Left kidney (tissue), 1 donor: ENCODE measurements at regions not wholly inside any gene's neighbourhood (a gene's known extent, or its start where the extent isn't known, plus 50 kb on each side); places are given as distances from the start of the nearest gene placed in this dataset.
A peak's percentile ranks its signal among the peaks of the same experiment; 100 is the strongest.

Experiments
- DNase-seq: peaks from one replicate; pipeline ENCODE4 v3.0.0-alpha.2; 2013

DNA sequence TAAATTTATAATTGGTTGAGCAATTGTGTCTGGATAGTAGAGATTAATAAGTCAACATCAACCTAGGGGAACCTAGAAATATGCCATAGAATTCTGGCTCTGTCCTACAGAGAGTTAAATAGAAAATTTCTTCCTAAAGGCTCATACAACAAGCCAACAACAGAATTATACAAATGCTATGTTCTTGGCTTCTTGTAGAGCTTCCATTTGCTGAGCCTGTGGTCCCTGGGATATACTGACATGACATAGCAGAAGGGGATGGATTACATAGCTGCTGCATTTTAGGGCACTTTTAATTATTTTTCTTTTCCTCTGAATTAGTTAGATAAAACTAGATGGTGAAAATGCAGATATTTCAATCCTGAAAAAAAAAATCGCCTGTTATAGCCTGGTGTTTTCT is 95.5 kb upstream of the ST6GAL2 start:
- DNase-seq, result no peak

DNA sequence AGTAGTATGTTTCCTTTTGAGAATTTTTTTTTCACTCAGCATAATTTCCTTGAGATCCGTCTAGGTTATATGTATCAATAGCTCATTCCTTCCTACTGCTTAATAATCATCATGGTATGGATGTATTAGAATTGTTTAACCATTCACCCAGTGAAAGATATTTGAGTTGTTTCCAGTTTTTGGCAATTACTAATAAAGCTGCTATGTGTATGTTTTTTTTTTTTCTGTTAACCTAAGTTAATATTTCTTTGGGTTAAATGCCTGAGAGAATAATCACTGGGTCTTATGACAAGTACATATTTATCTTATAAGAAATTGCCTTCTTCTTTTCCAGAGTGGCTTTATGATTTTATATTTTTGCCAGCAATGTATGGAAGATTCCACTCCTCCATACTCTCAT is 96.4 kb upstream of the ST6GAL2 start:
- no peak for DNase-seq

DNA sequence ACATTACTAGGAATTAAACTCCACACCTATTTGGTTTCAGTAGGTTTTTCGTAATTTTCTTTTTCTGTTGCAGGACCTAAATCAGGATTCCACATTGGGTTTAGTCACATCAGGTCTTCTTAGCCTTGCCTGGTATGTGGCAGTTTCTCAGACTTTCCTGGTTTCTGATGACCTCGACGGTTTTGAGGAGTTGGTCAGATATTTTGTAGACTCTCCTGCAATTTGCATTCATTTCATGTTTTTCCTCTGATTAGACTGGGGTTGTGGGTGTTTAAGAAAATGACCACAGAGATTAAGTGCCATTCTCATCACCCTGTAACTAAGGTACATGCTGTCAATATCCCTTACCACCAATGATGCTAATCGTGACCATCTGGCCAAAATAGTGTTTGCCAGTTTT is 97.3 kb upstream of the ST6GAL2 start:
- no peak for DNase-seq

DNA sequence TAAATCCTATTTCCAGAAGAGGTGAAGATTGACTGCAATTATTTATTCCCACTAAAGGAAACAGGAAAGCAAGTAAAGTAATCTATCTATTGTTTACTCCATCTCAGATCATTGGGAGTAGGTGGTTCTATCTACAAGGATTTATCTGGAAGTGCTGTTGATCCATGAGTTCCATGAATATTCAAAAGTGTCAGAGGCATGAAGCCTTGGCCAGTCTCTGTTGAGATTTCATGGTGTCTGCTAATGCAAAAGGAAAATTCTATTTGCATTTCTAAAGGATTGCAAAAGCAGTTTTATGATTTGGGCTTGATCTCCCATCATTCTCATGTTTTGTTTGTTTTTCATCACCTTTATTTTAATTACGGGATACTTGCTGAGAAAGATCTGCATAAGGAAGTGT is 102.4 kb upstream of the ST6GAL2 start:
- DNase-seq, result no peak

DNA sequence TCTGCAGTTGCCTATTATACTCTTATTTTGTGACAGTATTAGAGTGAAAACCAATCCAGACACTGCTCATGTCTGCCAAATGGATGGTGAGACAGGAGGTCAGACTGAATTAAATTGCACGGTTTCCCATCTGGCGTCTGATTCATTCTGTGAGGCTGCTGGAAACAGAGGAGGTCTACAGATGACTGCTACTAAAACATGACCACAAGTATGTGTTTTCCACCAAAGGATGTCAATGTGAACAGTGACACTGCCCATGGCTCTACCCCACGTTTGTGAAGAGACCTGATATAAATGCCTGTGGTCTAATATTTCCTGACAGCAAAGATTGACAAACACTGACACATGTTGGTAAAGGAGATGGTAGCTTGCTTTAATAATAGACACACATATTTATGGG is 104.3 kb upstream of the ST6GAL2 start:
- DNase-seq, result no peak

DNA sequence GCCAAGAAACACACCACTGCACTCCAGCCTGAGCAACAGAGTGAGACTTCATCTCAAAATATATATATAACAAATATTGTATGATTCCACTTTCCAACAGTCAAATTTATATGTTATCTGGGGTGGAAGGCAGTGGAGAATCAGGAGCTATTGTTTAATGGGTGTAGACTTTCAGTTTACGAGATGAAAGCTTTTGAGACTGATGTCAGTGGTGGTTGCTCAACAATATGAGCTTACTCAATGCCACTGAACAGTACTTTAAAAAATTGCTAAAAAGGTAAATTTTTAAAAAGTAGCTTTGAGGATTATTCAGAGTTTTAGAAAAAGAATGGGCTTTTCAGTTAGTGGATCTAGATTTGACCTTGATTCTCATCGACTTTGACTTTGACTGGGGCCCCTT is 105.9 kb upstream of the ST6GAL2 start:
- DNase-seq, result no peak

DNA sequence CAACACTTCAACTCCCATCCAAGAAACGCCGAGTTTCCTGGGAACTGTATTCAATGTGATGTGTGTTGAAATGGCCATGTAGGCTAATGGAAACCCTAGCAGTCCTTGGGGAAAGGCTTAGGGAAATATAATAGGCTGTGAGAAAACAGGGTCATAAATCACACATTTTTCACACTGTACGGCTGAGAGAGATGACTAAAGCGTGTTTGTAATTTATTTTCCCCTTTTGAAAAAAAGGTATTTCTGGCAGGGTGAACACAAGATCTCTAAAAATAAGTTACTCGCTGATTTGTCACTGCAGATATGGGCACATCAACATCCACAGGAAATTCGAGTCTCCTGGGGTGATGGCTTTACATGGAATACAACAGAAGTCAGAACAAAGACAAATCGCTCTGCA is 109.6 kb upstream of the ST6GAL2 start:
- peak; percentile 28 for DNase-seq

DNA sequence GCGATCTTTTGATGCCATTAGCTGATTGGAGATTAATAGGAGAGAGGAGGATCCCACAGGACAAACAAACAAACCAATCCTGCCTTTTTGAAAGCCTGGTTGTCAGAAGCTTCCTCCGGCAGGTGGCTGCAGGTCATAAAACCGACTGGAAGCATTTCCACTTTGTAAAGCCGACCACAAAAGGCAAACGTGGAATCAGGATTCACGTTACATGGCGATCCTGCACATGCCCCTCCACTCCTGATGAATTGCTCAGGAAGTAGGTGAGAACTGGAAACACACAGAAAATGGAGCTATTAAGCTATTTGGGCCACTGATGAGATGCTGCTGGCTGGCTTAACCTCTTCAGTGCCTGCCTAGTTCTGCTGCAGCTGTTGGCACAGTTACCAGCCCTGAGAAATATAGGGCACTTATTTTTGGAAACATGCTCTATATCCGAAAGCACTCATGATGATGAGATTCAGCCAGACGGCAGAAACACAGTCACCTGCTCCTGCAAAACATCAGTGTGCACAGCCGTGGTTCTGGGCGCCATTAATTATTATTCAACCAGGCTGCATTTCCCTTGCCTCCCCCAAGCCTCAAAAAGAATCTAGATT is 110.3 kb upstream of the ST6GAL2 start:
- peak; percentile 35 for DNase-seq

DNA sequence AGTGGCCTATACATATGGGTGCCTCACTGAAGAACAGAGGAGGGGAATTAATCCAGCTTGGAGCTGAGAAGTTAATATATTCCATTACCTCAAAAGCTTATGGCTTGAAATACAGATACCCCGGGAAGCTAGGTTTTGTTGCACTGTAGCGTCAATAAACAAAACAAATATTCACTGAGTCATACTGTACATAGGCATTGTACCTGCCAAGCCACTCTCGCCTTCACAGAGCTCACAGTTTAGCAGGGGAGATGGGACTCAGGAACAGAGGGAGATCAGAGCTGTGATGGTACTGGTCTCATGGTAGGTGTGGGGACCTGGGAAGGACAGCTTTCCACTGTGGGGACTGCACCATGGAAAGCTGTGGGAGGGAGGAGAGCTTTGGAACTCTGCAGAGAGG is 111.2 kb upstream of the ST6GAL2 start:
- no peak for DNase-seq

DNA sequence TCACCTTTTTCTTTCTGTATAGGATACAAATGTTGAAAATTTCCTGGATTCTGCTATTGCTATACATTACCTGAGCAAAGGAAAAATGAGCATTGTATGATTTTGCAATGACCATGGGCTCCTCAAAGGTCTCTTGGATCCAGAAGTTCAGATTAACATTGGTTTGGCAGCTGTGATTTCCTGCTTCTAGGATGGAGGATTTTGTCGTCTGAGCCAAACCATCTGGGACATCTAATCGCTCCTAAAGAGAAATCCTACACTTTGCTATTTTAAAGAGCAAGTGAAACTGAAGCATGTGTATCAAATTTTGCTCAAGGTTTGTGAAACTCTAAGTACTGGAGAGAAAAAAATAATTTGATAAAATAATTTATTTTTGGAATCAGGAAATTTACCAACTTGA is 115.1 kb upstream of the ST6GAL2 start:
- peak; percentile 41 for DNase-seq

DNA sequence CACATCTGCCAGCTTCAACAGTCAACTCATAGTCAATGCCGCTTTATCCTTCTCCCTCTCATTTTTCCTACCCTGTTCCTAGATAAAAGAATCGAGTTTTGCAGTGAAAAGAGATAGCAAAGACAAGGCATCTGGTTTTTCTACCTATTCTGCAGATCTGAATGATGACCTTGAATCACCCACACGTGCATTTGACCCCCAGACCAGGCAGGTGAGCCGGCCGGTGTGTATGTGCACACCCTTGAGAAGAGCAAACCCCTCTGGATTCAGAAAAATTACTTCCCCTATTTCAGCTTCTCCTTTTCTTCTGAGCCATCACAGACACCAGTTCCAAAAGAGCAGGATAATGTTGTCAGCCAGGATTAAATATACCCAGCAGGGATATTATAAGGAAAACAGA is 115.6 kb upstream of the ST6GAL2 start:
- no peak for DNase-seq

DNA sequence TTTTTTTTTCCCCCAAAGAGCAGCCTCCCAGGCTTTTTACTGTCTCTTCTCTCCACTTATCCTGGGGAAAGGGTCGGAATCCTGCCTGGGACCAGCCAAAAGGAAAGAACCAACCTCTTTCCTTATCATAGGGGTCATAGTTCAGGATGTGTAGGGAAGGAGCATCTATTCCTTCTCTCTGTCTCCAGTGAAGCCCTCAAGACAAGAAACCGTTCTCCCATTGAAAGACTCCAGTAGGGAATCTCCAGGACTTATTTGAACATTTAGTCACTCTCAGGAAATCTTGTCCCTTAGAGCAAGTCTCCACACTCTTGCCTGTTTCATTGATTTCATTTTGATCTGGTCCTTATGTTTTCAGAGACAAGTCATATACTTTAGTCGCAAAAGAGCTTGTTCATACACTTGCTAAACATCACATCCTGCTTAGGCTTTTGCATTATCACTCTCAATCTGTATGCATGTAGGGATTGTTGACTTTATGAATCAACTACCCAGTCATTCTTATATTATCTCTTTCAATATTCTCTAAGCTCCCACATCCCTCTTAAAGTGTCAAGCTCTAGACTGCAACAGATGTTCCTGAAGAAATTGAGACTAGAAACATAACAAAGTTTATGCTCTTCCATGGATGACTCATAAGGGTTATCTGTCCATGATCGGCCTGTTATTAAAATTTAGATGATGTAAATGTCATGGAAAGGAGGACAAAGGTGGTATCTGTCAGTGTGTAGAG is 116.2 kb upstream of the ST6GAL2 start:
- no peak for DNase-seq

DNA sequence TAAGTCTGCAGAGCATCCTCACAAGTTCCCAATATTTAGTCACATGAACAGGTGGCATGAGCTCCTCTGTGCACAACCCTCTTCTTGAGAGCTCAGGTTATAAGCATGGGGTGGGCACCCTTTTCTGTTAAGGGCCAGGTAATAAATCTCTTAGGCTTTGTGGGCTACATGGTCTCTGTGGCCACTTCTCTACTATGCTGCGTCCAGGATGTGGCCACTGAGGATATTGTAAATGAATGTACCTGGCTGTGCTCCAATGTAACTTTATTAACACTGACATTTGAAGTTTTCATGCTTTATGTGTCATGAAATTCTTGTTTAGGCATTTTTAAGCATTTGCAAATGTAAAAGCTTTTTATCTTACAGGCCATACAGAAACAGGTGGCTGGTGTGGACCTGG is 116.8 kb upstream of the ST6GAL2 start:
- no peak for DNase-seq

DNA sequence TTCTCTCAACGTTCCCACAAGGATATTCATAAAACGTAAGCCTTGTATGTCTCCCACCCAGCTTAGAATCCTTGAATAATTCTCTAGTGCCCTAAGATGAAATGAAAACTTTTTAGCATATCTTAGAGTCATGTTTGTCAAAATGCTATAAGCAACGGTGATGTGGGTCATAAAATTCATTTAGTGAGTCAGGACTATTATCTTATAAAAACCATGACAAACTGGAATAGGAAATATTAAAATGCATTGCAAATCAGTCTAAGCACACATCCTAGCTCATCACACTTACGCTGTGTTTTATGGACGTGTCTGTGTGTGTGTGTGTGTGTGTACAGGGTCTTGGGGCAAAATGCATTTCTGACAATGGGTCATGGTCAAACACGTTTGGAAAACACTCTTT is 119.9 kb upstream of the ST6GAL2 start:
- no peak for DNase-seq

DNA sequence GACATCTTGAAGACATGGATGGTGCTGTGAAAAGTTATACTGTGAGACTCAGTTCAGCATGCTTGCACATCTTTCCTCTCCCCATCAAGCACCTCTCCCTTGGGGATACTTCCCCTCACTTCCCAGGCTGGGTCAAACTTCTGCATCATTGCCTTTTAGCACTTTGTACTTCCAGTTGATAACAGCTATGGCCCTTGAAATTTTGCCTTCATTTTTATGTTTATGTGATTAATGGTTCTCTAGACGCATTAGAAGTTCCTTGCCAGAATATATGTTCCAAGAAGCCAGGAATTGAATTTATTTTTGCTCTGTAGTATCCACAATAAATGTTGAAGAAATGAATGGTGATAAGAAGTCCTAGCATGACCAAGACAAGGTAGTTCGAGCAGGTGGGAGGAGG is 120.9 kb upstream of the ST6GAL2 start:
- no peak for DNase-seq

DNA sequence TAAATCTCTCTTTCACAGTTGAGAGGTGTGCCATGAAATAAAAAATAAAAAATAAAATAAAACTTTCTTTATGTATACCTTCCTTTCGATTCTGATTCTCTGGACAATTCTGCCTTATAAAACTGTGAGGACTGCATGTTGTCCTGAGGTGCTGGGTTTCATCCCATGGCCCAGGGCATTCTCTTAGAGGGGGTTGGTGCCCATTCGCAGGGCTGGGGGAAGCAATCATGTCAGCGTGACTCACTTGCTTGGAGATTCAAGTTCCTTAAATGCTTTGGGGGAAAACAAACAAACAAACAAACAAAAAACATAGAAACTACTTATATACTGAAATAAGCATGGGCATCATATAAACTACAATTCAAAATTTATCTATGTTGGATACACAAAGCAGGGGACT is 122.0 kb upstream of the ST6GAL2 start:
- no peak for DNase-seq

DNA sequence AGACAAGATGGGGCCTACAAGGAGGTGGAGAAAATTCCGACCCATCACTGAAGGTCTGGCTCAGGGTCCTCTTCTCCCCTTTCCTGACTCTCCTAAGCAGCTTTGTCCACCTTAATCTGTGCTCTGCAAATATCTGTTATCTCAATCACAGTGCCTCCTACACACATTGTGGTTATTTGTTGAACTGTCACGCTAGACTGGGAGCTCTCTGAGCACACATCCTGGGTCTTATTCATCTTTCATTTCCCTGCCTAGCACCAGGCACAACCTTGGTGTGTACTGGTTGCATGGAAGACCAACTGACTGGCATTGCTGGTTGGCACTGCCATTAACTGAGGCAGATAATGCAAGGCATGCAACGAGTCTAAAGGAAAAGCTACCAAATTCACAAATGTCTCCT is 122.9 kb upstream of the ST6GAL2 start:
- no peak for DNase-seq

DNA sequence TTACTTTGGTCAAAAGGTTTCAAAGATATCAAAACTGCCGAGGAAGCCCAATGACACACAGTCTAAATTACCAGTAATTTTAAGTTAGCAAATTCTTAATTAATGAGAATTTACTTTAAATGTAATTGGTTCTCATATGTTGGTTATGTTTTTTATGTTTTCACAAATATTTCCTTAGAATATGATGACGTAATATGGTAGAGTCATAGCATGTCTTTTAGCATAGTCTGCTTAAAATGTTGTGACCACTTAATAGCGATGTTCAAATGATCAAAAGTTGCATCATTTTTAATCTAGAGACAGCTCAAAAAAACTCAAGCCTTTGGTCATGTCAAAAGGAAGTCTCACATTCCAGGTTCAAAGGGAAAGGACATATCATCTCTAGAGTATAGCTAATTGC is 123.3 kb upstream of the ST6GAL2 start:
- no peak for DNase-seq

DNA sequence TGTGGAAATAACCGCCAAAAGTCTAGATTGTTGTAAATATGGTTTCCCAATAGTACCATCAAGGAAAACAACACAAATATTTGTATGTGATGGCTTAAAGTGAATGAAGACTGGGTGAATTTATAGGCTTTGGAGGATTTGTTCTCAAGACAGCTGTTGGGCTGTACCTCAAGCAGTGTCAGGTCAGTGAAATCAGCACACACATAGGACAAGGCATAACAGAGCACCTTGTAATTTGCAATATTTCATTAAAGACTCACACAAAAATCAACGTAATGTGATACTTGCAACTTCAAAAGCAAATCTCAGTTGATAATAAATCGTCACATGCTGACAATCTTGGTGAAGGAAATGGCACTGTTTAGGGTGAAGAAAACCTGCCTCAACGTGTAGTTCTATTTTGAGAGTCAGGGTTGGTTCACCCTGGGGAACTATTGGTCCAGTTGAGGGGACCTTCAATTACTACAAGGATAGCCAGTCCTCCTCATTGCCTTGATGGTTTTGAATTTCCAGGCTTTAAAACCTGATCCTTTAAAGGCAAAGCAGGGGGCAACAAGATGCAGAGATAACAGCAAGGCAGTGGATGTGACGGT is 126.8 kb upstream of the ST6GAL2 start:
- peak; percentile 10 for DNase-seq

DNA sequence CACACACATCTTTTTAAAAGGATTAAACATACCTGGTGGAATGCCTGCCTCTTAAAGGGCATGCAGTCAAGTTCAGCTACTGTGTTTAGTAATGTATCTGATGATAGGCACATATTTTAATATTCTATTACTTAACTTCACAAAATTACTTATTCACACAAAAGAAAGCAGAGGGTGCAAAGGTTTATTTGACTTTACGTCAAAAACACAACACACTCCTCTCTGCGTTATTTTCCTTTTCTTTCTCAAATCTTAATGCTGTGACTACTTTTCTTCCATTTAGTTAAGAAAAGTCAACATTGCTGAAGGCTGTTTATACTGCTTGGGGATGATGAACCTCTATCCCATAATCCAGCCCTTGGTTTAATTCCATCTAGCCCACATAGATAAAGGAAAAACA is 127.9 kb upstream of the ST6GAL2 start:
- DNase-seq, result no peak

DNA sequence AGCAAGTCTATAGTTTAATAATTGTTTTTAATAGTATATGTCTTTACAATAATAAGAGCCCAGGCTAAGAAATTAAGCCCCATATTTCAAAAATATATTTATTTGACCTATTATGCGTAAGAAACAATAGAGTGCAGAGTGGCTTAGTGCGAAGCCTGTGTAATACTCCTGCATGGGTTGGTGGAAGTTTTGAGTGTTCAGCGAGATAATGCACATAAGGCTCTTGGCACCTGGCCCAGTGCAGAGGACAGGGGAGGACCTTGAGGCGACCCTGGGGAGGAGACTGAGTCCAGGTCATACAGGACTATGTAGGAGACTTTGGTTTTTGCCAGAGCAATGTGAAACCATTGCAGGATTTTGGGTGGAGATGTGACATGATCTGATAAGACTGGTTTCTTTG is 132.4 kb upstream of the ST6GAL2 start:
- no peak for DNase-seq

DNA sequence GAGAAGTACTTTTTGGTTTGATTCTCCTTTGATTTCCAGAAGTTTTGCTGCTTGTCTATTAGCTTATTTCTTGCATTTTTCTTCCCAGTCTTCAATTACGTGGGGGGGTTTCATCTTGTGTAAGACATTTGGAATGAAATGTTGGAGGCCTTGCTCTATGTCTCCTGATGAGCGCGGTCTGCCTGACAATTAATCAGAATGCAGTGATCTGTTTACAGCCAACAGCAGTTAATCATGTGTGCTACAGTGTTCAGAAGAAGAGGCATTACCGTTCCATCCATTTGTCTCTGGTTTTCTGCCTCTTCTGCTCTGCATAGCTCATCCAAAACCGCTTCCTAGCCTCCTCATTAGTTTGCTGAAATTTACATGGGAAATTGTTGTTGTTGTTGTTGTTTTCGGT is 134.4 kb upstream of the ST6GAL2 start:
- DNase-seq, result peak; percentile 30

DNA sequence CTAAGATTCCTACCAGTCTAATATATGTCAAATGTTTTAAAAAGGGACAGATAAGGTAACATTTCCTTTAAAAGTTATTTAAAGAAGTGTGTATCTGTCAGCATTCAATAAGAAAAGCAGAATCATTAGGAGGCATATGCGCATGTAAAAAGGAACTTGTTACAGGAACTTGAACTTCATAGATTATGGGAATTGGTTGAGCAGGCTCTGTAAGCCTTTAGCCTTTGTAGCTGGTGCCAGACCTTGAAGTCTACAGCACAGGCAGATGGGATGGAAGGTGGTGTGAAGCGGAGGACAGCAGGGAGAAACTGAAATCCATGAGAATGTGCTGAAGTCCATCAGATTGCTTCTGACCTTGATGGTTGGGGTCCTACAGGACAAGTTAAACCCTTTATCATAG is 138.3 kb upstream of the ST6GAL2 start:
- DNase-seq, result no peak

DNA sequence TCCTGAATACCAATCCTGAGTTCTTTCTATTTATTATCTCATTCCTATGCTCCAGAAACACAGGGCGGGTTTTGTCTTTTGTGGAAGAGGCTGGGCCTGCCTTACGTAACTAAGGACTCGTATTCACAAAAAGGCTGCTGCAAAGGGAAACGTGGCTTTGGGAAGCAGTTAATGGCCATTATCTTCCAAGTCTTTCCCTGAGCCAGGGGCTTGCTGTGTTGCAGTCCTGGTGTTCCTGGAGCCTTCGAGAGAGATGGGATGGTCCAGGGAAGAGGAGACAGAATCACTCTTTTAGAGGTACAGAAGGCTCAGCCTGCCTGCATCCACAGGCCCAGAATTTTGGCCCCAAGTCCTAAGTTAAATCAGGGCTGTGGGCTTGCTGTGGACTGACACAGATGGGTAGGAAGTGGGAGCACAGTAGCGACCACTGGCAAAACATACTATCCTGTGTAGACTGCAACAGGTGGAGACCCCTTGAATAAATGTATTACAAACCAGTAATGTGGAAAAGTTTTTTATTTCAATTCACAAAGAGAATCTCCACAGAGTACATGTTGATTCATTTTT is 139.4 kb upstream of the ST6GAL2 start:
- no peak for DNase-seq
